ENCODE measurements at regions not wholly inside any gene's neighbourhood (a gene's known extent, or its start where the extent isn't known, plus 50 kb on each side); places are given as distances from the start of the nearest gene placed in this dataset.

- POLR2A ChIA-PET, result interaction anchor here (0.6 to 0.7 kb wide), 2 partner anchors 278 to 738 kb away, joined by 3 to 5 read pairs; no protein-coding TSS in a partner anchor
- H3K4me3 ChIP-seq (ENCODE audit: low read depth, low read length), result no peak overlapping the region
- no peak for DNase-seq (ENCODE audit: low read depth, low spot score)
- CTCF ChIA-PET, result interaction anchor here (0.6 kb wide), 1 partner anchor 40 kb away, joined by 3 read pairs; no protein-coding TSS in a partner anchor
- TF ChIP-seq CTCF (IDR thresholded peaks at IDR 0.05; ENCODE audit: insufficient read depth, low read length, missing control alignments), result no peak
Observed at GRCh38 chr1:195376190-195376589, 1232.0 kb downstream of the KCNT2 start.

GRCh38 chr1:195373856-195374255, 1234.4 kb downstream of the KCNT2 start:
- CTCF ChIA-PET, result no interaction called here

GRCh38 chr1:195345149-195345548, 1263.1 kb downstream of the KCNT2 start:
- no peak for TF ChIP-seq CTCF (IDR thresholded peaks at IDR 0.05; ENCODE audit: insufficient read depth, low read length, missing control alignments)
- POLR2A ChIA-PET, result no interaction called here
- CTCF ChIA-PET, result no interaction called here
- no peak overlapping the region for H3K4me3 ChIP-seq (ENCODE audit: low read depth, low read length)
- DNase-seq (ENCODE audit: low read depth, low spot score), result no peak

More at GRCh38 chr1:195373856-195374255, 1234.4 kb downstream of the KCNT2 start:
- no peak overlapping the region for H3K4me3 ChIP-seq (ENCODE audit: low read depth, low read length)
- TF ChIP-seq CTCF (IDR thresholded peaks at IDR 0.05; ENCODE audit: insufficient read depth, low read length, missing control alignments), result no peak
- no peak for DNase-seq (ENCODE audit: low read depth, low spot score)
- POLR2A ChIA-PET, result no interaction called here

- ChIA-PET CTCF (no interaction called here), POLR2A (no interaction called here)
- TF ChIP-seq CTCF (IDR thresholded peaks at IDR 0.05; ENCODE audit: insufficient read depth, low read length, missing control alignments), result no peak
- DNase-seq (ENCODE audit: low read depth, low spot score), result no peak
- H3K4me3 ChIP-seq (ENCODE audit: low read depth, low read length), result no peak overlapping the region
Observed at GRCh38 chr1:195337646-195338045, 1270.6 kb downstream of the KCNT2 start.

GRCh38 chr1:195336812-195337211, 1271.4 kb downstream of the KCNT2 start:
- ChIA-PET POLR2A (interaction anchor here (0.7 kb wide), 1 partner anchor 350 kb away, joined by 4 read pairs; no protein-coding TSS in a partner anchor), CTCF (no interaction called here)
- no peak overlapping the region for H3K4me3 ChIP-seq (ENCODE audit: low read depth, low read length)
- no peak for TF ChIP-seq CTCF (IDR thresholded peaks at IDR 0.05; ENCODE audit: insufficient read depth, low read length, missing control alignments)
- DNase-seq (ENCODE audit: low read depth, low spot score), result no peak

- POLR2A ChIA-PET, result no interaction called here
Observed at GRCh38 chr1:195335541-195335940, 1272.7 kb downstream of the KCNT2 start.

More at GRCh38 chr1:195335541-195335940, 1272.7 kb downstream of the KCNT2 start:
- CTCF ChIA-PET, result no interaction called here
- no peak overlapping the region for H3K4me3 ChIP-seq (ENCODE audit: low read depth, low read length)
- TF ChIP-seq CTCF (IDR thresholded peaks at IDR 0.05; ENCODE audit: insufficient read depth, low read length, missing control alignments), result no peak
- no peak for DNase-seq (ENCODE audit: low read depth, low spot score)

Data from AG04449 (cell line).